ELF-1 (cell line): ENCODE measurements at regions not wholly inside any gene's neighbourhood (a gene's known extent, or its start where the extent isn't known, plus 50 kb on each side); places are given as distances from the start of the nearest gene placed in this dataset.
"Not testable (repeated sequence)": the region's sequence is repeated elsewhere in the genome, so short reads cannot be mapped to it uniquely, and the experiment has no call there.

Source experiments
- DNase-seq: peaks from one replicate; pipeline ENCODE4 v3.0.0-alpha.2; 2016; ENCODE audit warnings: low read depth, low spot score

- no peak for DNase-seq
These were observed 234.8 kb upstream of the EDNRA start for GRCh38 chr4:147246096-147246495.

DNA sequence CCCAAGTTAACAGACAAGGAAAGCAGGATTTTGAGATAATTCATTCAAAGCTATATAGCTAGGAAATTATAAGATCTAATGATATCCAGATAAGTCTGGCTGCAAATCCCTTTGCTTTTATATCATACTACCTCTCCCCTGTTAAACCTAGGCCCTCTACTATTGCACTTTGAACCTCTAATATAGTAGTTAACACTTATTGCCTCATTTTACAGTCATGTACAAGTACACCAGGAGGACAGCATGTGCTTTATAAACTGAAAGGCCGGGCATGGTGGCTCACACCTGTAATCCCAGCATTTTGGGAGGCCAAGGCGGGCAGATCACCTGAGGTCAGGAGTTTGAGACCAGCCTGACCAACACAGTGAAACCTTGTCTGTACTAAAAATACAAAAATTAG is 234.4 kb upstream of the EDNRA start:
- DNase-seq = not testable (repeated sequence)

DNA sequence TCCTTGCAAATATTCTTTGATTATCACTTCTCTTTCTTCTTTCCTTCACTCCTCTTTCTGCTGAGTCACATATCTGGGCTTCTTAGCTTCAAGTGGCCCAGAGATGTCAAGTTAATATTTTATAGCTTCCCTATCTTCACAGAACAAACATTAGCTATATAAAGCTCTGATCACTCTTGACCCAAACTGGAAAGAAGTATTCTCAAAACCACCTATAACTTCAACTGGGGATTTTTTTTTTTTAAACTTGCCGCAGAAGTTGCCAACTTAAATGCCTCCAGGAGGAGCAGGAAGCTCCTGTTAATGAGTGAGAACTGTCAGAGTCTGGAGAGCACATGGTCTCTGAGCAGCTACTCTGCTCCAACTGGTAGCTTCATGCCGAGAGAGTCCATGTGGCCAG is 233.3 kb upstream of the EDNRA start:
- no peak for DNase-seq

GRCh38 chr4:147250062-147250461 is 230.8 kb upstream of the EDNRA start:
- no peak for DNase-seq

- DNase-seq = not testable (repeated sequence)
These were observed 225.6 kb upstream of the EDNRA start for GRCh38 chr4:147255268-147255667.

DNA sequence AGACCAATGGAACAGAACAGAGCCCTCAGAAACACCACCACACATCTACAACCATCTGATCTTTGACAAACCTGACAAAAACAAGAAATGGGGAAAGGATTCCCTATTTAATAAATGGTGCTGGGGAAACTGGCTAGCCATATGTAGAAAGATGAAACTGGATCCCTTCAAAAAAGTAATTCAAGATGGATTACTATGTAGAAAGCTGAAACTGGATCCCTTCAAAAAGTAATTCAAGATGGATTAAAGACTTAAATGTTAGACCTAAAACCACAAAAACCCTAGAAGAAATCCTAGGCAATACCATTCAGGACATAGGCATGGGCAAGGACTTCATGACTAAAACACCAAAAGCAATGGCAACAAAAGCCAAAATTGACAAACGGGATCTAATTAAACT is 221.6 kb upstream of the EDNRA start:
- DNase-seq = not testable (repeated sequence)

DNA sequence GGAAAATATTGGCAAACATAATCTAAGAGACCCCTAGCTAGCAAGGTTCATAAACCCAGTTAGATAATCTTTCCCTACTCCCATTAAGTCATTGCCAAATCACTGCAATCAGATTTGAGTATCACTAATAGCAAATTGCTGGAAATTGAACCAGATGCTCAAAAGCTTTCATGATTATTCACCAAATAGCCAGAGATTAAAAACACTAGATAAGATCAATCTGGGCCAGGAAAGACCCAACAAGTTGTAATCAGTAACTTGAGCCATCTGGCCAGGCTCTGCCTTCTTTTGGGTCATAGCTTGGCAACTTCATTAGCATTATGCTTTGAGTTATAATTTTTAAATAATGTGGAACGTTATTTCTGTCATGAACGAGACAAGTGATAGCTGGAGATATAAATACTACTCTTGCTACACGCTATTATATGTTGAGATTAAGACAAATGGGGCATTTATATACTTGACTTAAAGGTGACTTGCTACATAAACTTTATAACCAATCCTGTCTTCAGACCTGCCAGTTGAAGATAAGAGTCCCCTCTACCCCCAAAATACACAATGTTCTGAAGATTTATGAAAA is 196.6 kb upstream of the EDNRA start:
- no peak for DNase-seq

DNA sequence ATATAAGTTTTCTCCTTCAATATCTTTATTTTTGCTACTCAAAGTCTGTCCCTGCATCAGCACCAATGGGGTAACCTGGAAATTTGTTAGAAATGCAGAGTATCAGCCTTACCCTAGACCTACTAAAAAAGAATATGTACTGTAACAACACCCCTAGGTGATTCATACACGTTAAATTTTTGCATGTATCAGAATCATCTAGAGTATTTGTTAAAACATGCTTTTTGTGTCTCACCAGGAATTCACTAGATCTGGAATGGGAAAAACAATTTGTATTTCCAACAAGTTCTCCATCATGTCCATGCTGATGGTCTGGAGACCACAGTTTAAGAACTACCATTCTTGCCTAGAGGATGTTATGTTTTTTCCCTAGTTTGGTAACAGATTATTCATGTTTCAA is 196.0 kb upstream of the EDNRA start:
- DNase-seq = no peak

- no peak for DNase-seq
These were observed 195.1 kb upstream of the EDNRA start for GRCh38 chr4:147285751-147286150.

DNA sequence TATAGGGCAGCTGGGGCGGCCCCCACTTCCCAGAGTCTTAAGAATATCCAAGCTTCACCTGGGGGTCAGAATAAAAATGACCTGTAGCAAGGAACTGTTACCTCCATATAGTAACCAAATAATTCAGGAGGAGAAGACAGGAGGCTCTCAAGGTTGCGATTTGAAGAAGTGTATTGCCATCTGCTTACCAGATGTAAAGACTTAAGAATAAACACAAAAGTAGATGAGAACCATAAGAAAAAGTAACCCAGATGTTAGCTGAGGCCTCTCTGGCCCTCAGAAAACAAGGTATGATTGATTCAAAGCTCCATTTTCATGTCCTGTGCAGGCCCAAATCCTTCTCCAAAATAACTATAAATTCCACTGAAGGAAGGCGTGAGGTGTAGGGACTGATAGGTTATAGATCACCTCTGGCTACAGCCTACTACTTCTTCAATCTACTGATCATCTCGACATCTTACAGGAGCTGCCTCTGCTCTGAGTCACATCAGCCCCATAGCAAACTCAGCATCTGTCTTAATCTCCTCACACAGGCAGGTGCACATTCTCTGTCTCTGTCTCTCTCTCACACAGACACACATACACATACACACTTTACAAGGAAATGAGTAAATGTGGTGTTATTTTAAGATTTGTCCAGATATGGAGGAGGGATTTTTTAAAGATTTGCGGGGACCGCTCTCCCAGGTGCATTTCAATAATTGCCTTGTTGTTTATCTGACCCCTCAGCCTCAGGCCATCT is 193.9 kb upstream of the EDNRA start:
- no peak for DNase-seq

- no peak for DNase-seq
These were observed 193.4 kb upstream of the EDNRA start for GRCh38 chr4:147287588-147287890.

- no peak for DNase-seq
These were observed 192.4 kb upstream of the EDNRA start for GRCh38 chr4:147288512-147288911.

DNA sequence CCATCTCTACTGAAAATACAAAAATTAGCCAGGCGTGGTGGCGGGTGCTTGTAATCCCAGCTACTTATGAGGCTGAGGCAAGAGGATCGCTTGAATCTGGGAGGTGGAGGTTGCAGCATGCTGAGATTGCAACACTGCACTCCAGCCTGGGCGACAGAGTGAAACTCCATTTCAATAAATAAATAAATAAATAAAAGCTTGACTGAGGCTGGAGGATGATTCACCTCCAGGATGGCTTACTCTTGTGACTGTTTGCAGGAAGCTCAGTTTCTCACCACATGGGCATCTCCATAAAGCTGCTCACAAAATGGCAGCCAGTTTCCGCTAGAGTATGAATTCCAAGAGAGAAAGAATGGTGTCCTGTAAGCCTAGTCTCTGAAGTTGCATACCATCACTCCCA is 191.7 kb upstream of the EDNRA start:
- DNase-seq = no peak

- peak; percentile 72 for DNase-seq
These were observed 188.1 kb upstream of the EDNRA start for GRCh38 chr4:147292604-147293313.

- not testable (repeated sequence) for DNase-seq
These were observed 187.6 kb upstream of the EDNRA start for GRCh38 chr4:147293314-147293677.

GRCh38 chr4:147299205-147299604 is 181.7 kb upstream of the EDNRA start:
- DNase-seq = no peak

DNA sequence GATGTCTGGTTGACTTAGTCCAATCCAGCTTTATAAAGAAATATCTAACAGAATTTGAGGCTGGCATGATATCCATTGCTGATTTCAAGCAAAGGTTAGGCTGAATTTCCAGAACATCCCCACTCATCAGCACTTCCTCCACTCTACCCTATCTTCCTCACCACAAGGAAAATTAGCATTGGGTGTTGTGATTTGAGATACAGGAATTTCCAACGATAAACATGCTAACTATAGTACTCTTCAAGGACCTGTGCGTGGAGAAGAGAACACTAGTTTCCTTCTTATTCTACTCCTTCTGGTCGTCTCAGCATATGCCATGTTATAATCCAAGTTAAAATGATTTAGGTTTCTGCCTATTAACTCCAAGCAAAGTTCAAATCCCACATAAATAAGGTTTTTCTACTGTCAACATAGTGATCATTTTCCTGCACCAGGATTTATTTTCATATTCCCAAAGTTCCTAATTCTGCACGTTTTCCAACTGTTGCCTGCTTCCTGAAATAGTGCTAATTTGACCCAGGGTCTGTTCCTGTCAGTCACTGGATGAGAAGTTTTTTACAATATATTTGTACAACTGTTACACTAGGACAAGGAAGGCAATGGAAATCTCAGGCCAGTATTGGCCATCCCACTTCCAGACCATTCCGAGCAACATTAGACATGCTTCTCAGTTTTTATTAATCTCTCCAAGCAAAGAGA is 177.6 kb upstream of the EDNRA start:
- DNase-seq = no peak

- DNase-seq = no peak
These were observed 177.0 kb upstream of the EDNRA start for GRCh38 chr4:147303873-147304229.

DNA sequence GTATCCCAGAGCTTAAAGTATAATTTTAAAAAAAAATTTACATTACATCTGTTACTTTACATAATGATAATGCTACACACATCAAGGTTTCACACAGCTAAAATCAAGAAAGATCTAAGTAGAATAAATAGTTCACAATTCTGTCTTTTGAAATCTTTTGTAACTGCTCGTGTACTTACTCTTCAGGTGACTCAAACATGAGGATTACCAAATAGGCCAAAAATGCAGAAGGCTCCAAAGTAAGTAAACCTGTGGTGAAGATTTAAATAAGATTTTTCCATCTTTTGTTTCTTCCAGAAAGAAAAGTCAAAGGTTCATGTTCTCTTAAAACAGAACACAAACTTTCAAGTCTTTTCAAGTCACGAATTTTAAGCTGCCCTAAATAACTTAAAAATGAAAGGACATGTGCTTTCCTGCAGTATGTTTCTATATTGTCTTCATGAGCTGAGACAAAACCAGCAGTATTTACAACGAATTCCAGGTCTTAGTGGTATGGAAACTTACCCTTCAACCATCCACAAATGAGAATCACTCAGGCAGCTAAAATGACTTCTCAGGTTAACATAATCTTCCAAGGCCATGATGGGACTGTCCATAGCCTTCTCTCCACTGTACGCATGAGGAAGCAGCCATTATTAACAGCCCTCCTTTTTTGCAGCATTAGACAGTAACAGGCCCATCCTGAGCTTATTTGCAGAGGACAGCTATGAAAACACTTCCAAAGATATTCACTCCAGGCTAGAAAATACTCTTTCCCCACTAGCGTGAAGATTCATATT is 172.8 kb upstream of the EDNRA start:
- no peak for DNase-seq

- no peak for DNase-seq
These were observed 171.5 kb upstream of the EDNRA start for GRCh38 chr4:147309434-147309833.

GRCh38 chr4:147310312-147310711 is 170.6 kb upstream of the EDNRA start:
- DNase-seq = no peak

- no peak for DNase-seq
These were observed 168.9 kb upstream of the EDNRA start for GRCh38 chr4:147311956-147312355.
